H9 (cell line): ENCODE measurements at regions not wholly inside any gene's neighbourhood (a gene's known extent, or its start where the extent isn't known, plus 50 kb on each side); places are given as distances from the start of the nearest gene placed in this dataset.

Experiments used
- DNase-seq: peaks from one replicate; pipeline ENCODE4 v3.0.0-alpha.2; 2017
- H2AFZ ChIP-seq: one replicate; pipeline ENCODE4 v1.6.1; 2013; ENCODE audit warnings: mild to moderate bottlenecking, low read length, control low read depth, moderate library complexity
- H2AK5ac ChIP-seq: 2 replicates; pipeline ENCODE4 v1.6.1; 2013; ENCODE audit warnings: low read length, control low read depth, mixed read lengths; ENCODE audit not compliant: insufficient read length
- H2BK120ac ChIP-seq: one replicate; pipeline ENCODE4 v1.6.1; 2013; ENCODE audit warnings: low read depth, mild to moderate bottlenecking, low read length, control low read depth, inconsistent platforms; ENCODE audit not compliant: poor library complexity, severe bottlenecking
- H2BK12ac ChIP-seq: 2 replicates; pipeline ENCODE4 v1.6.1; 2013; ENCODE audit warnings: low read length, control low read depth, mixed read lengths, low read depth; ENCODE audit not compliant: insufficient read length
- H2BK15ac ChIP-seq: 2 replicates; pipeline ENCODE4 v1.6.1; 2013; ENCODE audit warnings: low read depth, low read length, control low read depth
- H2BK20ac ChIP-seq: one replicate; pipeline ENCODE4 v1.6.1; 2013; ENCODE audit warnings: low read depth, mild to moderate bottlenecking, low read length, control low read depth, inconsistent platforms; ENCODE audit not compliant: poor library complexity, severe bottlenecking
- H2BK5ac ChIP-seq: 2 replicates; pipeline ENCODE4 v1.6.1; 2013; ENCODE audit warnings: low read length, control low read depth, mixed read lengths; ENCODE audit not compliant: insufficient read length
- H3K14ac ChIP-seq: 2 replicates; pipeline ENCODE4 v1.6.1; 2013; ENCODE audit warnings: low read length, control low read depth; ENCODE audit not compliant: insufficient read depth
- H3K18ac ChIP-seq: 2 replicates; pipeline ENCODE4 v1.6.1; 2013; ENCODE audit warnings: low read depth, mild to moderate bottlenecking, mixed read lengths, low read length, control low read depth; ENCODE audit not compliant: insufficient read length
- H3K23ac ChIP-seq: 2 replicates; pipeline ENCODE4 v1.6.1; 2013; ENCODE audit warnings: low read length, control low read depth, mixed read lengths, low read depth; ENCODE audit not compliant: insufficient read length
- H3K23me2 ChIP-seq: 2 replicates; pipeline ENCODE4 v1.6.1; 2013; ENCODE audit warnings: low read depth, mild to moderate bottlenecking, mixed read lengths, low read length, control low read depth; ENCODE audit not compliant: insufficient read length, poor library complexity, severe bottlenecking
- H3K27ac ChIP-seq: 2 replicates; pipeline ENCODE4 v1.5.1; 2013; ENCODE audit warnings: low read length, control low read depth, mixed read lengths, low read depth; ENCODE audit not compliant: insufficient read length
- H3K27me3 ChIP-seq: 2 replicates; pipeline ENCODE4 v1.6.1; 2013; ENCODE audit warnings: low read length, control low read depth, inconsistent platforms; ENCODE audit not compliant: insufficient read depth
- H3K4ac ChIP-seq: 2 replicates; pipeline ENCODE4 v1.6.1; 2013; ENCODE audit warnings: low read depth, mild to moderate bottlenecking, control low read depth, inconsistent platforms, low read length, moderate library complexity
- H3K4me1 ChIP-seq: 2 replicates; pipeline ENCODE4 v1.6.1; 2013; ENCODE audit warnings: low read length, control low read depth, inconsistent platforms; ENCODE audit not compliant: insufficient read depth
- H3K4me2 ChIP-seq: 2 replicates; pipeline ENCODE4 v1.6.1; 2013; ENCODE audit warnings: low read length, control low read depth, mixed read lengths; ENCODE audit not compliant: insufficient read length, insufficient read depth
- H3K56ac ChIP-seq: 2 replicates; pipeline ENCODE4 v1.6.1; 2013; ENCODE audit warnings: low read depth, mild to moderate bottlenecking, mixed read lengths, low read length, control low read depth; ENCODE audit not compliant: insufficient read length
- H3K79me1 ChIP-seq: 2 replicates; pipeline ENCODE4 v1.6.1; 2013; ENCODE audit warnings: low read depth, mild to moderate bottlenecking, moderate library complexity, low read length, control low read depth, inconsistent platforms; ENCODE audit not compliant: insufficient read depth, poor library complexity, severe bottlenecking
- H3K79me2 ChIP-seq: 2 replicates; pipeline ENCODE4 v1.6.1; 2013; ENCODE audit warnings: low read length, control low read depth, inconsistent platforms; ENCODE audit not compliant: insufficient read depth
- H3K9ac ChIP-seq: 2 replicates; pipeline ENCODE4 v1.6.1; 2013; ENCODE audit warnings: low read length, control low read depth, mixed read lengths; ENCODE audit not compliant: insufficient read length; ENCODE audit errors: extremely low read depth
- H3K9me3 ChIP-seq: one replicate; pipeline ENCODE4 v1.6.1; 2013; ENCODE audit warnings: low read depth, low read length, inconsistent platforms; ENCODE audit not compliant: control insufficient read depth
- H3T11ph ChIP-seq: one replicate; pipeline ENCODE4 v1.6.1; 2013; ENCODE audit warnings: mild to moderate bottlenecking, low read length, control low read depth, inconsistent platforms
- H4K20me1 ChIP-seq: one replicate; pipeline ENCODE4 v1.6.1; 2013; ENCODE audit not compliant: control insufficient read depth, insufficient read length, insufficient read depth
- H4K5ac ChIP-seq: 2 replicates; pipeline ENCODE4 v1.6.1; 2013; ENCODE audit warnings: low read depth, mild to moderate bottlenecking, mixed read lengths, low read length, control low read depth; ENCODE audit not compliant: insufficient read length
- H4K8ac ChIP-seq: replicated peaks from 2 replicates; pipeline ENCODE4 v1.6.1; 2013; ENCODE audit warnings: low read length, control low read depth, mixed read lengths, low read depth; ENCODE audit not compliant: insufficient read length
- H4K91ac ChIP-seq: 2 replicates; pipeline ENCODE4 v1.6.1; 2013; ENCODE audit warnings: low read depth, mild to moderate bottlenecking, moderate library complexity, mixed read lengths, low read length, control low read depth; ENCODE audit not compliant: insufficient read length
- H3K27ac Mint-ChIP-seq, 3 experiments: 2 replicates in 2 of 3; 3 replicates in 1 of 3; pipeline ENCODE4 v1.8.0; 2020 to 2021; ENCODE audit warnings: mixed read lengths in 3 of 3, mild to moderate bottlenecking in 1 of 3, moderate library complexity in 1 of 3
- H3K27me3 Mint-ChIP-seq: 2 replicates; pipeline ENCODE4 v1.8.0; 2021; ENCODE audit warnings: low read depth, mild to moderate bottlenecking, moderate library complexity, mixed read lengths
- H3K36me3 Mint-ChIP-seq, 3 experiments: 2 replicates in 2 of 3; 3 replicates in 1 of 3; pipeline ENCODE4 v1.8.0; 2020 to 2021; ENCODE audit warnings: low read depth in 3 of 3, mixed read lengths in 3 of 3; ENCODE audit not compliant: insufficient read depth in 1 of 3
- H3K4me1 Mint-ChIP-seq, 2 experiments: 2 replicates each; pipeline ENCODE4 v1.8.0; 2020; ENCODE audit warnings: mixed read lengths in 2 of 2
- H3K4me3 Mint-ChIP-seq, 2 experiments: 2 replicates in 1 of 2; 3 replicates in 1 of 2; pipeline ENCODE4 v1.8.0; 2020 to 2021; ENCODE audit warnings: mild to moderate bottlenecking in 2 of 2, mixed read lengths in 2 of 2, moderate library complexity in 1 of 2
- H3K9me3 Mint-ChIP-seq, 2 experiments: 2 replicates in 1 of 2; 3 replicates in 1 of 2; pipeline ENCODE4 v1.8.0; 2020; ENCODE audit warnings: mild to moderate bottlenecking in 2 of 2, mixed read lengths in 2 of 2, moderate library complexity in 1 of 2
- CTCF ChIP-seq: fragments of 200-600 bp; sonication (generic); conservative IDR thresholded peaks from 3 replicates; pipeline ENCODE4 v1.8.0; 2021; ENCODE audit warnings: antibody characterized with exemption, mild to moderate bottlenecking
- WGBS: extraction: QIAGEN DNeasy Blood & Tissue Kit; methylation state at CpG from one replicate; pipeline ENCODE4 v1.1.7; 2013; ENCODE audit warnings: missing lambda C conversion rate, low lambda C conversion rate, mixed read lengths; ENCODE audit not compliant: insufficient read length; ENCODE audit errors: extremely low coverage; 5-methylcytosine and 5-hydroxymethylcytosine counted together

- Histone ChIP-seq H3K79me2 (no peaks in the 10 kb centered on the region), H2BK12ac (no peak overlapping the region), H3K27me3 (no peaks in the 10 kb centered on the region), H3K27ac (no peak overlapping the region), H4K8ac (no peak overlapping the region), H3K9ac (no peak overlapping the region), H2BK20ac (no peak overlapping the region), H3K4me2 (no peak overlapping the region), H3K23ac (no peak overlapping the region), H3T11ph (no peak overlapping the region), H3K14ac (no peak overlapping the region), H3K23me2 (no peaks in the 10 kb centered on the region), H4K91ac (no peak overlapping the region), H4K20me1 (no peaks in the 10 kb centered on the region), H2BK120ac (no peak overlapping the region), H3K9me3 (no peaks in the 10 kb centered on the region), H2BK5ac (no peak overlapping the region), H3K18ac (no peak overlapping the region), H2AK5ac (no peak overlapping the region), H3K4me1 (peaks cover 2% of the 10 kb centered on the region; the same call in 1 of the 2 replicates), H3K79me1 (no peaks in the 10 kb centered on the region), H4K5ac (no peak overlapping the region), H2AFZ (no peak overlapping the region), H3K56ac (no peak overlapping the region), H3K4ac (no peak overlapping the region), H2BK15ac (no peak overlapping the region)
- no peak overlapping the region for H3K4me3 Mint-ChIP-seq
- no peak for TF ChIP-seq CTCF
- no peak for DNase-seq
- H3K27me3 Mint-ChIP-seq: no peaks in the 10 kb centered on the region
- peaks cover 6 to 11% of the 10 kb centered on the region in 2 experiments; a peak in 2 of 4 replicates for H3K4me1 Mint-ChIP-seq
- H3K36me3 Mint-ChIP-seq: no peaks in the 10 kb centered on the region
- no peaks in the 10 kb centered on the region for H3K9me3 Mint-ChIP-seq
- WGBS: no CpG with 5 or more reads among the region's 4 CpGs
- H3K27ac Mint-ChIP-seq: no peak overlapping the region
Measured at GRCh38 chr1:73824065-73824464, 373.9 kb downstream of the LRRIQ3 start.
